ENCODE measurements at regions not wholly inside any gene's neighbourhood (a gene's known extent, or its start where the extent isn't known, plus 50 kb on each side); places are given as distances from the start of the nearest gene placed in this dataset.

- TF ChIP-seq REST (IDR thresholded peaks at IDR 0.05; ENCODE audit: insufficient read depth in 1 of 2, low read depth in 2 of 2, low read length in 2 of 2), result no peak
- no peak for TF ChIP-seq POLR2AphosphoS5 (IDR thresholded peaks at IDR 0.05; ENCODE audit: low read depth, low read length)
- no peak for TF ChIP-seq TAF1 (IDR thresholded peaks at IDR 0.05; ENCODE audit: borderline replicate concordance, insufficient read depth, low read length)
- TF ChIP-seq SIN3A (IDR thresholded peaks at IDR 0.05; ENCODE audit: borderline replicate concordance, insufficient read depth, low read length), result no peak
- TF ChIP-seq FOXP2 (optimal IDR thresholded peaks at IDR 0.05; ENCODE audit: borderline replicate concordance, extremely low read depth, extremely low read length, insufficient read depth), result no peak
Observed at GRCh38 chr1:148318123-148318903, 164.8 kb downstream of the PPIAL4G start.

- TF ChIP-seq TAF1 (IDR thresholded peaks at IDR 0.05; ENCODE audit: borderline replicate concordance, insufficient read depth, low read length) (no peak), SIN3A (IDR thresholded peaks at IDR 0.05; ENCODE audit: borderline replicate concordance, insufficient read depth, low read length) (no peak), POLR2AphosphoS5 (IDR thresholded peaks at IDR 0.05; ENCODE audit: low read depth, low read length) (no peak), REST (IDR thresholded peaks at IDR 0.05; ENCODE audit: insufficient read depth in 1 of 2, low read depth in 2 of 2, low read length in 2 of 2) (no peak), FOXP2 (optimal IDR thresholded peaks at IDR 0.05; ENCODE audit: borderline replicate concordance, extremely low read depth, extremely low read length, insufficient read depth) (no peak)
Observed at GRCh38 chr1:148317288-148317985, 165.4 kb upstream of the NBPF11 start.

GRCh38 chr1:148315071-148315811 lies 163.2 kb upstream of the NBPF11 start:
- TF ChIP-seq FOXP2 (optimal IDR thresholded peaks at IDR 0.05; ENCODE audit: borderline replicate concordance, extremely low read depth, extremely low read length, insufficient read depth) (no peak), POLR2AphosphoS5 (IDR thresholded peaks at IDR 0.05; ENCODE audit: low read depth, low read length) (no peak), REST (IDR thresholded peaks at IDR 0.05; ENCODE audit: insufficient read depth in 1 of 2, low read depth in 2 of 2, low read length in 2 of 2) (no peak), SIN3A (IDR thresholded peaks at IDR 0.05; ENCODE audit: borderline replicate concordance, insufficient read depth, low read length) (no peak), TAF1 (IDR thresholded peaks at IDR 0.05; ENCODE audit: borderline replicate concordance, insufficient read depth, low read length) (no peak)

GRCh38 chr1:148310807-148311206 lies 158.7 kb upstream of the NBPF11 start:
- TF ChIP-seq TAF1 (IDR thresholded peaks at IDR 0.05; ENCODE audit: borderline replicate concordance, insufficient read depth, low read length) (no peak), POLR2AphosphoS5 (IDR thresholded peaks at IDR 0.05; ENCODE audit: low read depth, low read length) (no peak), FOXP2 (optimal IDR thresholded peaks at IDR 0.05; ENCODE audit: borderline replicate concordance, extremely low read depth, extremely low read length, insufficient read depth) (no peak), SIN3A (IDR thresholded peaks at IDR 0.05; ENCODE audit: borderline replicate concordance, insufficient read depth, low read length) (no peak), REST (IDR thresholded peaks at IDR 0.05; ENCODE audit: insufficient read depth in 1 of 2, low read depth in 2 of 2, low read length in 2 of 2) (no peak)
